DND-41 (cell line): ENCODE measurements at regions not wholly inside any gene's neighbourhood (a gene's known extent, or its start where the extent isn't known, plus 50 kb on each side); places are given as distances from the start of the nearest gene placed in this dataset.

Source experiments
- ATAC-seq: fragments of 200-7000 bp; cut with Tn5 transposase; 3 replicates; pipeline ENCODE4 v1.9.1; 2021; ENCODE audit warnings: low read depth; ENCODE audit not compliant: insufficient read depth
- DNase-seq: peaks from one replicate; pipeline ENCODE4 v3.0.0-alpha.2; 2020
- H2AFZ ChIP-seq: 2 replicates; pipeline ENCODE4 v1.6.0; 2012; ENCODE audit warnings: low read depth, low read length
- H3K27ac ChIP-seq: 2 replicates; pipeline ENCODE4 v1.5.1; 2012; ENCODE audit warnings: low read length, inconsistent platforms
- H3K27me3 ChIP-seq: fragments of 200-600 bp; sonication (generic); 2 replicates; pipeline ENCODE4 v1.6.0; 2012; ENCODE audit warnings: low read length, mild to moderate bottlenecking, inconsistent platforms; ENCODE audit not compliant: insufficient read depth, poor library complexity
- H3K36me3 ChIP-seq: 2 replicates; pipeline ENCODE4 v1.5.1; 2012; ENCODE audit warnings: low read length, inconsistent platforms; ENCODE audit not compliant: insufficient read depth
- H3K4me1 ChIP-seq: 2 replicates; pipeline ENCODE4 v1.5.1; 2012; ENCODE audit warnings: mild to moderate bottlenecking, low read length; ENCODE audit not compliant: insufficient read depth
- H3K4me2 ChIP-seq: 2 replicates; pipeline ENCODE4 v1.6.0; 2012; ENCODE audit warnings: mild to moderate bottlenecking, moderate library complexity, low read length, inconsistent platforms; ENCODE audit not compliant: insufficient read depth
- H3K4me3 ChIP-seq, 2 experiments: fragments of 200-600 bp in 1 of 2; shearing (Covaris generic) in 1 of 2; 2 replicates each; pipeline ENCODE4 v1.5.1; 2012 to 2016; ENCODE audit warnings: inconsistent platforms in 2 of 2, low read length in 2 of 2, mild to moderate bottlenecking in 2 of 2, low read depth in 1 of 2, moderate library complexity in 1 of 2
- H3K79me2 ChIP-seq: 2 replicates; pipeline ENCODE4 v1.6.0; 2012; ENCODE audit warnings: low read length, inconsistent platforms; ENCODE audit not compliant: insufficient read depth
- H3K9ac ChIP-seq: 2 replicates; pipeline ENCODE4 v1.6.0; 2012; ENCODE audit warnings: low read depth, mild to moderate bottlenecking, inconsistent platforms, low read length, moderate library complexity
- H3K9me3 ChIP-seq: 2 replicates; pipeline ENCODE4 v1.5.1; 2012; ENCODE audit warnings: low read length, moderate library complexity, mild to moderate bottlenecking, inconsistent platforms; ENCODE audit not compliant: insufficient read depth, severe bottlenecking
- H4K20me1 ChIP-seq: 2 replicates; pipeline ENCODE4 v1.6.0; 2012; ENCODE audit warnings: low read length; ENCODE audit not compliant: insufficient read depth
- EZH2 ChIP-seq: IDR thresholded peaks from 3 replicates; pipeline ENCODE4 v1.6.1; 2012; ENCODE audit warnings: borderline replicate concordance, low read depth, mild to moderate bottlenecking, moderate library complexity, low read length, inconsistent platforms; ENCODE audit not compliant: severe bottlenecking
- TF ChIP-seq, protein P1 (sequence below): IDR thresholded peaks from 2 replicates; pipeline ENCODE4 v1.5.1; 2012; ENCODE audit warnings: borderline replicate concordance, low read length, moderate library complexity, mild to moderate bottlenecking; ENCODE audit not compliant: poor library complexity, severe bottlenecking; ENCODE audit errors: extremely low read depth

DNA sequence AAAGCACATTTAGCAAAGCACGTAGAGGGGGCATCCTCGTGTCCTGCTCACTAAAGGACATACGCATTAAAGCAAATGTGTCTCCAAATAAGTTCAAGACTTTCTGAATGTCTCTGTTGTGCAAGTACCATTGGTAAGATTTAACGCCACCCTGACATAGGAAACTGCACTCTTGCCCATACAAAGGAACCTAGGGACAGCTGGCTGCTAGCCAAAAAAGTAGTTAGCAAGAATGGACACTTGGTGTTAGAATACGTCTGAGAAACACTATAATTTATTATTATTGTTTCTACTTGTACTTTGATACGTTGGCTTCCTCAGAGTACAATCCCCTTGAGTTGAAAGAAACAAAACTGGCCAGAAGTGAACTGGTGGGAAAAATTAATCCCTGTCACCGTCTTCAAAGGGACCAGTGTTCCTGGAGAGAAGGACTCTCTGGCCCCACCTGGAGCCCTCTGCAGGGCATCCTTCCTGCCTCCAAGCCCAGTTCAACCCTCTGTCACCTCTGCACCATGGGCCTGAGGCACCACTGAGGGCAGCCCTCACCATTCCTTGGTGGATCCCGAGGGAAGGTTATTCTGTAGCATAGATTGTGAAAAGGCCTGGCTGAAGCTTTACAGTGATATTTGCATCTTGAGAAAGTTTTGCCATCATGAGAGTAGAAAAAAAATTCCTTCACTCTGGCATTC lies 51.4 kb upstream of the APCDD1 start:
- TF ChIP-seq, protein P1, sequence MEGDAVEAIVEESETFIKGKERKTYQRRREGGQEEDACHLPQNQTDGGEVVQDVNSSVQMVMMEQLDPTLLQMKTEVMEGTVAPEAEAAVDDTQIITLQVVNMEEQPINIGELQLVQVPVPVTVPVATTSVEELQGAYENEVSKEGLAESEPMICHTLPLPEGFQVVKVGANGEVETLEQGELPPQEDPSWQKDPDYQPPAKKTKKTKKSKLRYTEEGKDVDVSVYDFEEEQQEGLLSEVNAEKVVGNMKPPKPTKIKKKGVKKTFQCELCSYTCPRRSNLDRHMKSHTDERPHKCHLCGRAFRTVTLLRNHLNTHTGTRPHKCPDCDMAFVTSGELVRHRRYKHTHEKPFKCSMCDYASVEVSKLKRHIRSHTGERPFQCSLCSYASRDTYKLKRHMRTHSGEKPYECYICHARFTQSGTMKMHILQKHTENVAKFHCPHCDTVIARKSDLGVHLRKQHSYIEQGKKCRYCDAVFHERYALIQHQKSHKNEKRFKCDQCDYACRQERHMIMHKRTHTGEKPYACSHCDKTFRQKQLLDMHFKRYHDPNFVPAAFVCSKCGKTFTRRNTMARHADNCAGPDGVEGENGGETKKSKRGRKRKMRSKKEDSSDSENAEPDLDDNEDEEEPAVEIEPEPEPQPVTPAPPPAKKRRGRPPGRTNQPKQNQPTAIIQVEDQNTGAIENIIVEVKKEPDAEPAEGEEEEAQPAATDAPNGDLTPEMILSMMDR, result no peak
- no peak for TF ChIP-seq EZH2
- Histone ChIP-seq H4K20me1 (no peaks in the 10 kb centered on the region), H3K4me1 (no peaks in the 10 kb centered on the region), H3K9me3 (no peaks in the 10 kb centered on the region), H3K27me3 (no peaks in the 10 kb centered on the region), H3K9ac (no peak overlapping the region), H3K27ac (no peak overlapping the region), H3K4me3 (no peak overlapping the region), H3K36me3 (no peaks in the 10 kb centered on the region), H3K4me2 (no peak overlapping the region), H3K79me2 (no peaks in the 10 kb centered on the region), H2AFZ (no peak overlapping the region)
- no peak for ATAC-seq
- DNase-seq, result no peak

DNA sequence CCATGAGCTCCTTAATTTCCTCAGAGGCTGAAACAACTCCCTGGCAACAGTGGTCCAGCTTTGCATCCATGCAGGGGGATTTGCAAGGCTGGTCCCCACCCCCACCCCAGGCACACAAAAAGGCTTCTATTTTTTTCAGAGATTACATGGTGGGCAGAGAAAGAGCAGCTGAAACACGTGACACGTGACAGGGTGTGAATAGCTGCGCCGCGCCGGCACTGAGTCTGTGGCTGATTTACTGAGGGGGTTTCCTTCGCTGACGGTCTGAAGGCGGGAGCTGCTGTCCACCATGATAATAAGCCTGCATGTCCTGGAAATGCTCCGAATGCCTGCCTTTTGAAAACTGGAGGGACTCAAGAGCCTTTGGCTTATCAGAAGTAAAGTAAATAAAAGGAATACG lies 50.7 kb upstream of the APCDD1 start:
- ATAC-seq (no peak), DNase-seq (no peak)
- no peaks in the 10 kb centered on the region for H4K20me1 ChIP-seq
- H3K4me1 ChIP-seq, result no peaks in the 10 kb centered on the region
- no peaks in the 10 kb centered on the region for H3K9me3 ChIP-seq
- no peak overlapping the region for H3K27ac ChIP-seq
- no peak overlapping the region for H3K4me3 ChIP-seq
- H3K36me3 ChIP-seq, result no peaks in the 10 kb centered on the region
- H3K4me2 ChIP-seq, result no peak overlapping the region
- H2AFZ ChIP-seq, result no peak overlapping the region
- TF ChIP-seq, protein P1, result no peak
- TF ChIP-seq EZH2, result no peak
- no peaks in the 10 kb centered on the region for H3K79me2 ChIP-seq
- H3K9ac ChIP-seq, result no peak overlapping the region
- H3K27me3 ChIP-seq, result no peaks in the 10 kb centered on the region

DNA sequence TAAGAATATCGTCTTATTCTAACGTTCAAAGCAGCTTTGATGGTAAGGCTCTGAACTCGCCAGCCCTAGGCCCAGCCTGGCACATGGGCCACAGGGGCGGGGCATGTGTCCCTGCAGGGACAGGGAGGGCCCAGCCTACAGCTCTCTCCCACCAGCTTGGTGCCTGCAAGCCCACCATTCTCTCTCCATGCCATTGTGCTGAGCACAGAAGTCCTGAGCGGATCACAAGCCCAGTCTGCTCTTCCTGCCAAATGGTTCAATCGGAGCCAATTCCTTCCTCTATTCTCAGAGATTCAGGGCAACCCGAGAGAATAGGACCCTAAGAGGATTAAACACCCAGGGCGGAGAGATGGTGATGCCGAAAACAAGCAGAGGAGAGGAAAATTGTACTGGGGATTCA lies 50.3 kb upstream of the APCDD1 start:
- Histone ChIP-seq H2AFZ (no peak overlapping the region), H3K4me1 (no peaks in the 10 kb centered on the region), H3K79me2 (no peaks in the 10 kb centered on the region), H4K20me1 (no peaks in the 10 kb centered on the region), H3K27me3 (no peaks in the 10 kb centered on the region), H3K4me2 (no peak overlapping the region), H3K27ac (no peak overlapping the region), H3K9ac (no peak overlapping the region), H3K36me3 (no peaks in the 10 kb centered on the region), H3K4me3 (no peak overlapping the region), H3K9me3 (no peaks in the 10 kb centered on the region)
- ATAC-seq (no peak), DNase-seq (no peak)
- no peak for TF ChIP-seq EZH2
- TF ChIP-seq, protein P1, result no peak
